GM18498 (cell line): ENCODE measurements at regions not wholly inside any gene's neighbourhood (a gene's known extent, or its start where the extent isn't known, plus 50 kb on each side); places are given as distances from the start of the nearest gene placed in this dataset.

ENCODE experiments used
- ATAC-seq: cut with Tn5 transposase; IDR thresholded peaks from one replicate; pipeline ENCODE4 v1.9.1; 2021; ENCODE audit warnings: mild to moderate bottlenecking, moderate library complexity; ENCODE audit not compliant: unreplicated experiment

DNA sequence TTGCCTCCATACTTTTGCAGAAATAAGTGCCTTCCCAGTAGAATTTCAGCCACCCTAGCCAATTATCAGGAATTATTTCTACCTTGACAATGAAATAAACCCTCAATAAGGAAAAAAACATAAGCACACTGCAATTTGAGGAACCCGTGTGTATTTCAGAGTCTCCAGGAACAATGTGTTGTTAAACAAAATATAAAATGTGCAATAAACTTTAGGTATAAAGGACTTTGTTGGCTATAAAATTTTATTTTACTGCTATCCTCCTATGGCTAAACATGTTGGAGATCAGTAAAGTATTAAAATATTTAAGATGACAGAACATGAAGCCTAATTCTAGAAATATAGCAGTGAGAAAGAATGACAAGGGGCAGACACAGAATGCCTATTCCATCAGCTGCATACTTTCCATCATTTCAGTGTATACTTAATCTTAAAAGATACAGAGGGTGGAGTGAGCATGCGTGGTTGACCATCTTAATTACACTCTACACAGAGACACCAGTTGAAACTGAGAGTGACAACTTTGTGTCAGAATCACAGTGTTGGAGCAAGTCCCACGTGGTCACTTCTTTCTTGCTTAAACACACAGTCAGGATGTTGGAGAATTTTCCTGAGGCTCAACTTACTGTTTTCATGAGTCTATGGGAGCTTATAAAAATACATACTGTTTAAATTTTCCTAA lies 79.0 kb upstream of the SUCLG2 start:
- ATAC-seq, result no peak

- ATAC-seq, result no peak
These were observed 70.0 kb upstream of the SUCLG2 start for GRCh38 chr3:67724434-67724833.

DNA sequence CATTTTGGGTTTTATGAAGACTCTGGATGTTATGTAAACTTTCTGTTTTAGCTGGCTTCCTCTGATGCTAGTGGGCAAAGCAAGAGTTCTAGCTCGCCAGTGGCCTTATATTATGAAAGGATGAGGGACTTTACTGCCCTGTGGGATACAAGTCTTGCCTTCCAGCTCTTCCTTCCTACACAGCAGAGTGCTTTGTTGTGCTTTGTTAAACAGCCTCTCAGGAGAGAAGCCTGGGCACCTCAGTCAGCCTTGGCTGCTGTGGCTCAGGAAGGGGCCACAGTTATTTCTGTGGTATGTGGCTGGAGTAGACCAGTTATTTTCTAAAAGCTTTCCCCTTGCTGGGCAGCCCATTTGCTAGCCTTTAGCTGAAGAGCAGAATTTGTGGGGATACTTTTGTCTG lies 69.5 kb upstream of the SUCLG2 start:
- no peak for ATAC-seq

GRCh38 chr3:67719333-67719732 lies 64.9 kb upstream of the SUCLG2 start:
- ATAC-seq, result no peak

DNA sequence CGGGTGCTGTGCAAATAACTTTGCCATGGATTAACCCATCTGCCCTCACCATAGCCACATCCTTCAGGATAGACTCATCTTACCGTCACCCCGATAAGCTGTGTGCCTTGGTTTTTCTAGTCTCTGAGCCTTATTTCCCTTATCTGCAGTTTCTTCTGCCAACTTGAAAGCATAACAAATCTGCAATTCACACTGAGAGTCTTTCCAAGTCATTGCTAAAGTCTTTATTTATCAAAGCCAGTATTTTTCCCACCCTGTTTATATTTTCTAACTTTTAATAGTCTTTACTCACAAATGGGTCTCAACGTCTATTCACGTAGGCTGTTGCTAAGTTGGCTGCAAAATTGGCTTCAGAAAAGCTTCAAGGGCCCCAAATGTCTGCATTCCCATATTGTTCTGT lies 61.6 kb upstream of the SUCLG2 start:
- no peak for ATAC-seq

GRCh38 chr3:67713764-67714469 lies 59.5 kb upstream of the SUCLG2 start:
- ATAC-seq, result no peak

DNA sequence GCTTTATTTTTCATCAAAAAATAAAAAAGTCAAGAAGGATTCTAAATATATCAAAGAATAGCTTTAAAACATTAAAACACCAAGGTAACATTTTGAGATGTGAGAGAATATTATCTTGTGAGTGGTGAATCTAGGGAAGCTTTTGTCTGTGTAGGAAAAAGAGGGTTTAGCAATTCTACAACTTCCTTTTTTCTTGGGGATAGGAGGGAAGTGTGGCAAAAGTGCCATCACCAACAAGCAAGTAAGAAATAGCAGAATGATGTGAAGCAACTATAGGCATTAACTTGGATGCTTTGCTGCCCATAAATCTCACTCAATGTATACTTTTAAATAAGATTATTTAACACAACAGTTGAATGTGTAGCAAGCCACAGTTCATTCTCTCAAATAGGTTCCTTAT lies 57.8 kb upstream of the SUCLG2 start:
- no peak for ATAC-seq

GRCh38 chr3:67710396-67710795 lies 56.0 kb upstream of the SUCLG2 start:
- ATAC-seq, result no peak

DNA sequence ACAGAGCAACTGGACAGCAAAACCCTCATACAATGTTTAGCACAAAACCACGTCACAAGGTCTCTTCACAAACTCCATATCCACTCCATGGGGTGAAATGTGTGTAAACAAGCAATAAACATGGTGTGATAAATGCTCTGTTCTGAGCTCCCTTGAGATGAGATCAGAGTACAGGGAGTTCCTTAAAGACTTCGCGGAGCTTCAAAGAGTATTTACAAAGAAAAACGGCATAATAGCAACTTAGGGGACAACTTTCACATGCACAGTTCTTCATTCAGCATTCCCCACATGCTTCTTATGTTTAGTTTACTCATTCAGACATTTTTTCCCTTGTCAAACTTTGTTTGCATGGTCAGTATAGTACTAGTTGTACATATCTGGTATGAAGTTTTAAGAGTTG lies 52.5 kb upstream of the SUCLG2 start:
- ATAC-seq, result no peak

DNA sequence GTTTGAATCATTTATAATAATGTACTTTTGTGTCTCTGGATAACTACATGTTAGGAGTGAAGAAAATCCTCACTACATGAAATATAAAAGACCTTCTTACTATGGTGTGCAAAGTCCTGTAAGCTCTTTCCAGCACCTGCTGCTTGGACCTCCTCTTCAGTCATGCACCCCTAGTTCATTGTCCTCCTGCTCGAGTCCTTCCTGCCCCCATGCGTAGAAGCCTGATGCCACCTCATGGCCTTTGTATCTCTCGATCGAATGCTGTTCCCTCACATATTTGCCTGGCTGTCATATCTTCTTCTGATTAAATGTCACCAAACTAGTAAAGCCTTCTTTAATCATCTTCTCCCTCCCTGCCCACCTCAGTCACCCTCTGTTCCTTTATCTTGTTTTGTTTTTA lies 49.9 kb upstream of the SUCLG2 start:
- ATAC-seq, result no peak
